ENCODE measurements at regions not wholly inside any gene's neighbourhood (a gene's known extent, or its start where the extent isn't known, plus 50 kb on each side); places are given as distances from the start of the nearest gene placed in this dataset.

DNA sequence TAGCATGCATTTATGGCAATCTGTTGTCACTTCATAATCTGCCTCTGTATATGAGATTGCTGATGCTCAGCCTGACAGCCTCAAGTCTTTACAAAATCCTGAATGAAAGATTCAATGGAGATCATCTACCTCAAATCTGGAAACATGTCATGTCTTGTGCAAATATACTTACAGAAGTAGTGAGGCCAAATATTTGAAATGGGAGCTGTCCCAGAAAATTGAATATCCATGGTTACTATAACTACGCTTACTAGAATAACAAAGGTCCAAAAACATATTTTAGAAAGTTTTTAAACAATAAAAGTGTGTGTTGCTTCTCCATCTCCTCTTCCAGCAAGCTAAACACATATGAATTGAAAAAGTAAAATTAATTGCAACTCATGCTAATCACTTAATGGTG, 133.2 kb upstream of the DPH6 start:
- Histone ChIP-seq H3K27ac (ENCODE audit: extremely low read depth, low read depth, low read length) (no peak overlapping the region), H3K4me1 (replicated peaks in 1 of 2; ENCODE audit: control insufficient read depth in 2 of 2, insufficient read depth in 2 of 2, low read length in 2 of 2) (peaks cover 0 to 12% of the 10 kb centered on the region in 2 experiments; a peak in 3 of 5 replicates), H3K4me3 (no peak overlapping the region), H3K36me3 (ENCODE audit: control insufficient read depth, insufficient read depth, low read length) (no peaks in the 10 kb centered on the region; the same call in 2 of the 3 replicates), H2AFZ (ENCODE audit: low read depth, low read length) (no peak overlapping the region), H3K27me3 (ENCODE audit: control insufficient read depth in 2 of 2, insufficient read depth in 2 of 2, low read length in 2 of 2) (no peaks in the 10 kb centered on the region), H3K79me2 (ENCODE audit: control insufficient read depth, insufficient read depth, low read length) (no peaks in the 10 kb centered on the region), H3K9ac (ENCODE audit: insufficient read depth in 1 of 2, low read depth in 2 of 2, low read length in 2 of 2) (no peak overlapping the region), H3K4me2 (ENCODE audit: insufficient read depth, low read length) (no peak overlapping the region), H3K9me1 (ENCODE audit: control insufficient read depth, insufficient read depth, low read length) (no peaks in the 10 kb centered on the region), H4K20me1 (replicated peaks; ENCODE audit: control insufficient read depth, insufficient read depth, low read length) (no peaks in the 10 kb centered on the region), H3K9me3 (replicated peaks; ENCODE audit: control insufficient read depth, insufficient read depth, low read depth, low read length) (no peaks in the 10 kb centered on the region)
- POLR2A ChIA-PET = no interaction called here
- CTCF ChIA-PET (ENCODE audit: low intra/inter-chr PET ratio) = no interaction called here
- whole genome bisulfite sequencing (ENCODE audit: insufficient coverage, low coverage, missing lambda C conversion rate) = 83% methylated on average over 1 of the region's 1 CpG
- FAIRE-seq (no peak), ATAC-seq (no peak), DNase-seq (ENCODE audit: extremely low read depth in 1 of 4, low spot score in 3 of 4) (no peak)
- in situ Hi-C loops (cut with MboI) = no loop called here
- BruUV-seq (replicated peaks) = no TSS peak
- intact Hi-C loops (cut with micrococcal nuclease) = no loop called here
- no peak for TF ChIP-seq TOE1 (IDR thresholded peaks at IDR 0.05; ENCODE audit: borderline replicate concordance)
- TF ChIP-seq TOE1 (CRISPR knock-in tag; IDR thresholded peaks at IDR 0.05; ENCODE audit: borderline replicate concordance, low read depth) = no peak
- TF ChIP-seq BACH1 (tag; IDR thresholded peaks at IDR 0.05) = no peak
- TF ChIP-seq PRPF4 (IDR thresholded peaks at IDR 0.05; ENCODE audit: insufficient read depth, low read depth, low read length, poor library complexity, severe bottlenecking) = no peak
- no peak for TF ChIP-seq PREB (CRISPR knock-in tag; IDR thresholded peaks at IDR 0.05)
- no peak for TF ChIP-seq ZNF232 (CRISPR knock-in tag; IDR thresholded peaks at IDR 0.05)
- no peak for TF ChIP-seq ZNF583 (CRISPR knock-in tag; IDR thresholded peaks at IDR 0.05)
- no peak for TF ChIP-seq EZH2 (IDR thresholded peaks at IDR 0.05; ENCODE audit: borderline replicate concordance, low read depth, low read length)
- TF ChIP-seq MTA3 (IDR thresholded peaks at IDR 0.05; ENCODE audit: borderline replicate concordance) = no peak
- TF ChIP-seq HIVEP1 (CRISPR knock-in tag; IDR thresholded peaks at IDR 0.05) = no peak
- TF ChIP-seq, protein P1, sequence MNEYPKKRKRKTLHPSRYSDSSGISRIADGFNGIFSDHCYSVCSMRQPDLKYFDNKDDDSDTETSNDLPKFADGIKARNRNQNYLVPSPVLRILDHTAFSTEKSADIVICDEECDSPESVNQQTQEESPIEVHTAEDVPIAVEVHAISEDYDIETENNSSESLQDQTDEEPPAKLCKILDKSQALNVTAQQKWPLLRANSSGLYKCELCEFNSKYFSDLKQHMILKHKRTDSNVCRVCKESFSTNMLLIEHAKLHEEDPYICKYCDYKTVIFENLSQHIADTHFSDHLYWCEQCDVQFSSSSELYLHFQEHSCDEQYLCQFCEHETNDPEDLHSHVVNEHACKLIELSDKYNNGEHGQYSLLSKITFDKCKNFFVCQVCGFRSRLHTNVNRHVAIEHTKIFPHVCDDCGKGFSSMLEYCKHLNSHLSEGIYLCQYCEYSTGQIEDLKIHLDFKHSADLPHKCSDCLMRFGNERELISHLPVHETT (CRISPR knock-in tag; conservative IDR thresholded peaks at IDR 0.05 in 1 of 2, IDR thresholded peaks at IDR 0.05 in 1 of 2) = no peak
- TF ChIP-seq, protein P2, sequence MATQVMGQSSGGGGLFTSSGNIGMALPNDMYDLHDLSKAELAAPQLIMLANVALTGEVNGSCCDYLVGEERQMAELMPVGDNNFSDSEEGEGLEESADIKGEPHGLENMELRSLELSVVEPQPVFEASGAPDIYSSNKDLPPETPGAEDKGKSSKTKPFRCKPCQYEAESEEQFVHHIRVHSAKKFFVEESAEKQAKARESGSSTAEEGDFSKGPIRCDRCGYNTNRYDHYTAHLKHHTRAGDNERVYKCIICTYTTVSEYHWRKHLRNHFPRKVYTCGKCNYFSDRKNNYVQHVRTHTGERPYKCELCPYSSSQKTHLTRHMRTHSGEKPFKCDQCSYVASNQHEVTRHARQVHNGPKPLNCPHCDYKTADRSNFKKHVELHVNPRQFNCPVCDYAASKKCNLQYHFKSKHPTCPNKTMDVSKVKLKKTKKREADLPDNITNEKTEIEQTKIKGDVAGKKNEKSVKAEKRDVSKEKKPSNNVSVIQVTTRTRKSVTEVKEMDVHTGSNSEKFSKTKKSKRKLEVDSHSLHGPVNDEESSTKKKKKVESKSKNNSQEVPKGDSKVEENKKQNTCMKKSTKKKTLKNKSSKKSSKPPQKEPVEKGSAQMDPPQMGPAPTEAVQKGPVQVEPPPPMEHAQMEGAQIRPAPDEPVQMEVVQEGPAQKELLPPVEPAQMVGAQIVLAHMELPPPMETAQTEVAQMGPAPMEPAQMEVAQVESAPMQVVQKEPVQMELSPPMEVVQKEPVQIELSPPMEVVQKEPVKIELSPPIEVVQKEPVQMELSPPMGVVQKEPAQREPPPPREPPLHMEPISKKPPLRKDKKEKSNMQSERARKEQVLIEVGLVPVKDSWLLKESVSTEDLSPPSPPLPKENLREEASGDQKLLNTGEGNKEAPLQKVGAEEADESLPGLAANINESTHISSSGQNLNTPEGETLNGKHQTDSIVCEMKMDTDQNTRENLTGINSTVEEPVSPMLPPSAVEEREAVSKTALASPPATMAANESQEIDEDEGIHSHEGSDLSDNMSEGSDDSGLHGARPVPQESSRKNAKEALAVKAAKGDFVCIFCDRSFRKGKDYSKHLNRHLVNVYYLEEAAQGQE (IDR thresholded peaks at IDR 0.05; ENCODE audit: borderline replicate concordance) = no peak
- TF ChIP-seq, protein P2 (CRISPR knock-in tag; IDR thresholded peaks at IDR 0.05; ENCODE audit: low read depth) = no peak
- TF ChIP-seq ZEB2 (IDR thresholded peaks at IDR 0.05) = no peak
